GM23338 (cell line): ENCODE measurements at regions not wholly inside any gene's neighbourhood (a gene's known extent, or its start where the extent isn't known, plus 50 kb on each side); places are given as distances from the start of the nearest gene placed in this dataset.

Experiments used
- CREB1 ChIP-seq: fragments of 250-450 bp; sonication (Bioruptor Pico); IDR thresholded peaks from 2 replicates; pipeline ENCODE4 v1.5.0; 2020; ENCODE audit warnings: low read depth, mild to moderate bottlenecking, moderate library complexity
- CTCF ChIP-seq, 2 experiments: fragments of 200-600 bp in 1 of 2; sonication (generic) in 1 of 2; conservative IDR thresholded peaks; 2 replicates each; pipeline versions ENCODE4 v1.5.1 to v1.6.1; 2016 to 2017; ENCODE audit warnings: antibody characterized with exemption in 2 of 2, low read depth in 2 of 2, mild to moderate bottlenecking in 2 of 2, moderate library complexity in 1 of 2
- ETS1 ChIP-seq: IDR thresholded peaks from 2 replicates; pipeline ENCODE4 v1.6.1; 2016; ENCODE audit warnings: antibody characterized with exemption
- EZH2phosphoT487 ChIP-seq: fragments of 200-600 bp; sonication (generic); IDR thresholded peaks from one replicate; pipeline ENCODE4 v1.8.1; 2018; ENCODE audit warnings: antibody characterized with exemption; ENCODE audit not compliant: unreplicated experiment
- POLR2AphosphoS5 ChIP-seq: IDR thresholded peaks from 2 replicates; pipeline ENCODE4 v1.6.1; 2016; ENCODE audit warnings: antibody characterized with exemption, low read depth

DNA sequence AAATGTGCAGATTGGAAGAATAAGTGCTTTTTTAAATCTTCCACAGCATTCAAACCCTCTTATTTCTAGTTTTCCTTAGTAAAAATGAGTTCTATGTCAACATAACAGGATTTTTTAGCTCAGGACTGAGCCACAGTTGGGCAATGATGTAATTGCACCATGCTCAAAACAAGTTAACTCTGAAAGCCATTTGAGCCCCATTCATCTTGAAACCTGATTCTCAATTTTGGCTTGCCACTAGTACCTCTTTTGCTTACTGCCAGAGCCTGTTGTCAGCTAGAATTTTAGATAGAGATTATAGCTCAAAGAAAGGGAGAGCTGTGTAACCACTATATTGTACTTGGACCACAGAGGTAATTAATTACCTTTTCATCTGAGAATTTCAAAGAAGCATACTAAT is 1028.5 kb upstream of the PHF14 start:
- no peak for TF ChIP-seq CTCF (conservative IDR thresholded peaks at IDR 0.05; ENCODE audit: low read depth in 2 of 2)
- TF ChIP-seq ETS1: no peak
- TF ChIP-seq POLR2AphosphoS5: no peak
- TF ChIP-seq CREB1 (CRISPR knock-in tag): no peak
- no peak for TF ChIP-seq EZH2phosphoT487
